ENCODE measurements at regions not wholly inside any gene's neighbourhood (a gene's known extent, or its start where the extent isn't known, plus 50 kb on each side); places are given as distances from the start of the nearest gene placed in this dataset.

GRCh38 chr2:52456561-52457377 lies 1310.8 kb upstream of the CHAC2 start:
- TF ChIP-seq, protein P1, sequence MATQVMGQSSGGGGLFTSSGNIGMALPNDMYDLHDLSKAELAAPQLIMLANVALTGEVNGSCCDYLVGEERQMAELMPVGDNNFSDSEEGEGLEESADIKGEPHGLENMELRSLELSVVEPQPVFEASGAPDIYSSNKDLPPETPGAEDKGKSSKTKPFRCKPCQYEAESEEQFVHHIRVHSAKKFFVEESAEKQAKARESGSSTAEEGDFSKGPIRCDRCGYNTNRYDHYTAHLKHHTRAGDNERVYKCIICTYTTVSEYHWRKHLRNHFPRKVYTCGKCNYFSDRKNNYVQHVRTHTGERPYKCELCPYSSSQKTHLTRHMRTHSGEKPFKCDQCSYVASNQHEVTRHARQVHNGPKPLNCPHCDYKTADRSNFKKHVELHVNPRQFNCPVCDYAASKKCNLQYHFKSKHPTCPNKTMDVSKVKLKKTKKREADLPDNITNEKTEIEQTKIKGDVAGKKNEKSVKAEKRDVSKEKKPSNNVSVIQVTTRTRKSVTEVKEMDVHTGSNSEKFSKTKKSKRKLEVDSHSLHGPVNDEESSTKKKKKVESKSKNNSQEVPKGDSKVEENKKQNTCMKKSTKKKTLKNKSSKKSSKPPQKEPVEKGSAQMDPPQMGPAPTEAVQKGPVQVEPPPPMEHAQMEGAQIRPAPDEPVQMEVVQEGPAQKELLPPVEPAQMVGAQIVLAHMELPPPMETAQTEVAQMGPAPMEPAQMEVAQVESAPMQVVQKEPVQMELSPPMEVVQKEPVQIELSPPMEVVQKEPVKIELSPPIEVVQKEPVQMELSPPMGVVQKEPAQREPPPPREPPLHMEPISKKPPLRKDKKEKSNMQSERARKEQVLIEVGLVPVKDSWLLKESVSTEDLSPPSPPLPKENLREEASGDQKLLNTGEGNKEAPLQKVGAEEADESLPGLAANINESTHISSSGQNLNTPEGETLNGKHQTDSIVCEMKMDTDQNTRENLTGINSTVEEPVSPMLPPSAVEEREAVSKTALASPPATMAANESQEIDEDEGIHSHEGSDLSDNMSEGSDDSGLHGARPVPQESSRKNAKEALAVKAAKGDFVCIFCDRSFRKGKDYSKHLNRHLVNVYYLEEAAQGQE (IDR thresholded peaks at IDR 0.05), result no peak
- TF ChIP-seq PHF8 (IDR thresholded peaks at IDR 0.05; ENCODE audit: borderline replicate concordance, low read depth), result no peak
- no peak for TF ChIP-seq JUN (IDR thresholded peaks at IDR 0.05)

All from A549 (cell line).